ENCODE measurements at regions not wholly inside any gene's neighbourhood (a gene's known extent, or its start where the extent isn't known, plus 50 kb on each side); places are given as distances from the start of the nearest gene placed in this dataset.

- ChIA-PET POLR2A (no interaction called here), CTCF (no interaction called here)
- no peaks in the 10 kb centered on the region for H3K9me1 ChIP-seq (replicated peaks; ENCODE audit: control insufficient read depth, extremely low read depth, insufficient read depth, low read length)
- no peaks in the 10 kb centered on the region for H3K4me1 ChIP-seq (ENCODE audit: control insufficient read depth, extremely low read depth, insufficient read depth, low read length)
- intact Hi-C loops (cut with micrococcal nuclease) (no loop called here), dilution Hi-C loops (cut with MboI; ENCODE audit: extremely low pct_ligation_motif_present, low sequenced_read_pairs) (no loop called here)
- no peak overlapping the region for H2AFZ ChIP-seq (ENCODE audit: low read depth, low read length)
- H3K4me2 ChIP-seq (ENCODE audit: insufficient read depth, low read length), result no peak overlapping the region
- H3K79me2 ChIP-seq (ENCODE audit: control insufficient read depth, insufficient read depth, low read length), result no peaks in the 10 kb centered on the region
- FAIRE-seq (peak; percentile 4), DNase-seq (ENCODE audit: low read depth, low spot score) (no peak)
- no peak overlapping the region for H3K27ac ChIP-seq (ENCODE audit: insufficient read depth, low read depth, low read length)
- no peak overlapping the region for H3K9ac ChIP-seq (replicated peaks; ENCODE audit: extremely low read depth, insufficient read depth, low read length)
- H3K36me3 ChIP-seq (ENCODE audit: control insufficient read depth in 2 of 2, extremely low read depth in 1 of 2, insufficient read depth in 2 of 2, low read length in 2 of 2), result no peaks in the 10 kb centered on the region
- no peak overlapping the region for H3K4me3 ChIP-seq (replicated peaks in 1 of 3; ENCODE audit: insufficient read depth in 1 of 3, low read depth in 1 of 3, low read length in 3 of 3)
- no peaks in the 10 kb centered on the region for H3K9me3 ChIP-seq (replicated peaks; ENCODE audit: control insufficient read depth, insufficient read depth, low read length)
- TF ChIP-seq POLR2A (IDR thresholded peaks at IDR 0.05; ENCODE audit: low read depth, low read length) (no peak), EZH2 (IDR thresholded peaks at IDR 0.05; ENCODE audit: borderline replicate concordance, low read depth, low read length, severe bottlenecking) (no peak)
- no peaks in the 10 kb centered on the region for H4K20me1 ChIP-seq (replicated peaks; ENCODE audit: control insufficient read depth, extremely low read depth, insufficient read depth, low read length)
- no peaks in the 10 kb centered on the region for H3K27me3 ChIP-seq (ENCODE audit: control insufficient read depth in 2 of 2, insufficient read depth in 2 of 2, low read length in 2 of 2)
- BruUV-seq (replicated peaks), result no TSS peak
These were observed 73.6 kb upstream of the SP4 start for GRCh38 chr7:21354284-21354683.

GRCh38 chr7:21355406-21355874, 72.4 kb upstream of the SP4 start:
- FAIRE-seq, result no peak
- H2AFZ ChIP-seq (ENCODE audit: low read depth, low read length), result no peak overlapping the region
- H3K36me3 ChIP-seq (ENCODE audit: control insufficient read depth in 2 of 2, extremely low read depth in 1 of 2, insufficient read depth in 2 of 2, low read length in 2 of 2), result no peaks in the 10 kb centered on the region
- H3K27ac ChIP-seq (ENCODE audit: insufficient read depth, low read depth, low read length), result no peak overlapping the region
- no peaks in the 10 kb centered on the region for H4K20me1 ChIP-seq (replicated peaks; ENCODE audit: control insufficient read depth, extremely low read depth, insufficient read depth, low read length)
- dilution Hi-C loops (cut with MboI; ENCODE audit: extremely low pct_ligation_motif_present, low sequenced_read_pairs) (no loop called here), intact Hi-C loops (cut with micrococcal nuclease) (no loop called here)
- H3K4me1 ChIP-seq (ENCODE audit: control insufficient read depth, extremely low read depth, insufficient read depth, low read length), result no peaks in the 10 kb centered on the region
- CTCF ChIA-PET, result no interaction called here
- no peak overlapping the region for H3K4me2 ChIP-seq (ENCODE audit: insufficient read depth, low read length)
- H3K9me3 ChIP-seq (replicated peaks; ENCODE audit: control insufficient read depth, insufficient read depth, low read length), result no peaks in the 10 kb centered on the region
- no peak overlapping the region for H3K4me3 ChIP-seq (replicated peaks in 1 of 3; ENCODE audit: insufficient read depth in 1 of 3, low read depth in 1 of 3, low read length in 3 of 3)
- no TSS peak for BruUV-seq (replicated peaks)
- H3K79me2 ChIP-seq (ENCODE audit: control insufficient read depth, insufficient read depth, low read length), result no peaks in the 10 kb centered on the region
- POLR2A ChIA-PET, result no interaction called here
- TF ChIP-seq MYC (IDR thresholded peaks at IDR 0.05; ENCODE audit: low read depth, low read length) (no peak), CTCF (IDR thresholded peaks at IDR 0.05; ENCODE audit: extremely low read depth in 1 of 2, insufficient read depth in 1 of 2, low read depth in 1 of 2, low read length in 2 of 2) (no peak), POLR2A (IDR thresholded peaks at IDR 0.05; ENCODE audit: low read depth, low read length) (no peak), JUN (IDR thresholded peaks at IDR 0.05; ENCODE audit: borderline replicate concordance, insufficient read depth, insufficient read length, low read depth) (no peak), MAX (IDR thresholded peaks at IDR 0.05; ENCODE audit: insufficient read depth, insufficient read length) (no peak), FOS (IDR thresholded peaks at IDR 0.05; ENCODE audit: borderline replicate concordance, insufficient read depth, low read length) (no peak), EZH2 (IDR thresholded peaks at IDR 0.05; ENCODE audit: borderline replicate concordance, low read depth, low read length, severe bottlenecking) (no peak), GATA2 (IDR thresholded peaks at IDR 0.05; ENCODE audit: insufficient read depth, insufficient read length, low read depth, low read length) (no peak), POLR2AphosphoS5 (IDR thresholded peaks at IDR 0.05; ENCODE audit: insufficient read depth, low read depth, low read length) (no peak)
- no peak for DNase-seq (ENCODE audit: low read depth, low spot score)
- H3K9me1 ChIP-seq (replicated peaks; ENCODE audit: control insufficient read depth, extremely low read depth, insufficient read depth, low read length), result no peaks in the 10 kb centered on the region
- H3K9ac ChIP-seq (replicated peaks; ENCODE audit: extremely low read depth, insufficient read depth, low read length), result no peak overlapping the region
- H3K27me3 ChIP-seq (ENCODE audit: control insufficient read depth in 2 of 2, insufficient read depth in 2 of 2, low read length in 2 of 2), result no peaks in the 10 kb centered on the region

Measured in endothelial cell of umbilical vein (primary cell).